ENCODE measurements at regions not wholly inside any gene's neighbourhood (a gene's known extent, or its start where the extent isn't known, plus 50 kb on each side); places are given as distances from the start of the nearest gene placed in this dataset.

- Histone ChIP-seq H3K27me3 (ENCODE audit: low read length) (no peaks in the 10 kb centered on the region), H3K4me1 (ENCODE audit: low read length) (peaks cover 10% of the 10 kb centered on the region), H3K4me3 (ENCODE audit: low read length) (no peak overlapping the region), H2AFZ (ENCODE audit: low read length) (no peak overlapping the region), H3K9me2 (replicated peaks; ENCODE audit: insufficient read depth, low read length) (no peaks in the 10 kb centered on the region), H3K79me2 (ENCODE audit: low read length) (no peaks in the 10 kb centered on the region), H3K36me3 (ENCODE audit: insufficient read depth, low read length) (no peaks in the 10 kb centered on the region), H3K27ac (ENCODE audit: low read length) (no peak overlapping the region), H3K4me2 (ENCODE audit: low read depth, low read length, poor library complexity, severe bottlenecking) (no peak overlapping the region), H4K20me1 (ENCODE audit: insufficient read depth, low read depth, low read length) (no peaks in the 10 kb centered on the region), H3K9me3 (ENCODE audit: low read length) (no peaks in the 10 kb centered on the region), H3K9ac (ENCODE audit: low read length) (no peak overlapping the region)
- no peak for DNase-seq
Observed at GRCh38 chr13:85533911-85534310, 265.3 kb downstream of the SLITRK6 start.

GRCh38 chr13:85529218-85529594 is 270.0 kb downstream of the SLITRK6 start:
- no peak for DNase-seq
- H3K9ac ChIP-seq (ENCODE audit: low read length), result peak overlapping the region; percentile 13; the same call in 1 of the 2 replicates
- peak overlapping the region; percentile 21; the same call in 1 of the 2 replicates for H3K27ac ChIP-seq (ENCODE audit: low read length)
- no peak overlapping the region for H3K4me3 ChIP-seq (ENCODE audit: low read length)
- H3K9me3 ChIP-seq (ENCODE audit: low read length), result no peaks in the 10 kb centered on the region
- peak overlapping the region; percentile 73 for H2AFZ ChIP-seq (ENCODE audit: low read length)
- H3K27me3 ChIP-seq (ENCODE audit: low read length), result no peaks in the 10 kb centered on the region
- H3K36me3 ChIP-seq (ENCODE audit: insufficient read depth, low read length), result no peaks in the 10 kb centered on the region
- peak overlapping the region; percentile 50 for H3K4me2 ChIP-seq (ENCODE audit: low read depth, low read length, poor library complexity, severe bottlenecking)
- peaks cover 15% of the 10 kb centered on the region for H3K4me1 ChIP-seq (ENCODE audit: low read length)
- H3K9me2 ChIP-seq (replicated peaks; ENCODE audit: insufficient read depth, low read length), result no peaks in the 10 kb centered on the region
- no peaks in the 10 kb centered on the region for H4K20me1 ChIP-seq (ENCODE audit: insufficient read depth, low read depth, low read length)
- H3K79me2 ChIP-seq (ENCODE audit: low read length), result no peaks in the 10 kb centered on the region

GRCh38 chr13:85528491-85529217 is 270.6 kb downstream of the SLITRK6 start:
- Histone ChIP-seq H3K9ac (ENCODE audit: low read length) (peak overlapping the region; percentile 13; the same call in 1 of the 2 replicates), H3K9me3 (ENCODE audit: low read length) (no peaks in the 10 kb centered on the region), H3K27ac (ENCODE audit: low read length) (peak overlapping the region; percentile 21; the same call in 1 of the 2 replicates), H3K9me2 (replicated peaks; ENCODE audit: insufficient read depth, low read length) (no peaks in the 10 kb centered on the region), H2AFZ (ENCODE audit: low read length) (peak overlapping the region; percentile 73), H3K4me2 (ENCODE audit: low read depth, low read length, poor library complexity, severe bottlenecking) (peak overlapping the region; percentile 50), H3K79me2 (ENCODE audit: low read length) (no peaks in the 10 kb centered on the region), H4K20me1 (ENCODE audit: insufficient read depth, low read depth, low read length) (no peaks in the 10 kb centered on the region), H3K4me1 (ENCODE audit: low read length) (peaks cover 15% of the 10 kb centered on the region), H3K27me3 (ENCODE audit: low read length) (no peaks in the 10 kb centered on the region), H3K36me3 (ENCODE audit: insufficient read depth, low read length) (no peaks in the 10 kb centered on the region), H3K4me3 (ENCODE audit: low read length) (no peak overlapping the region)
- no peak for DNase-seq

GRCh38 chr13:85527316-85527715 is 271.9 kb downstream of the SLITRK6 start:
- Histone ChIP-seq H3K9me3 (ENCODE audit: low read length) (no peaks in the 10 kb centered on the region), H3K9me2 (replicated peaks; ENCODE audit: insufficient read depth, low read length) (no peaks in the 10 kb centered on the region), H3K4me3 (ENCODE audit: low read length) (no peak overlapping the region), H3K4me1 (ENCODE audit: low read length) (peaks cover 15% of the 10 kb centered on the region), H3K36me3 (ENCODE audit: insufficient read depth, low read length) (no peaks in the 10 kb centered on the region), H4K20me1 (ENCODE audit: insufficient read depth, low read depth, low read length) (no peaks in the 10 kb centered on the region), H2AFZ (ENCODE audit: low read length) (peak overlapping the region; percentile 6; the same call in 1 of the 2 replicates), H3K27ac (ENCODE audit: low read length) (no peak overlapping the region), H3K79me2 (ENCODE audit: low read length) (no peaks in the 10 kb centered on the region), H3K27me3 (ENCODE audit: low read length) (no peaks in the 10 kb centered on the region), H3K4me2 (ENCODE audit: low read depth, low read length, poor library complexity, severe bottlenecking) (no peak overlapping the region), H3K9ac (ENCODE audit: low read length) (no peak overlapping the region)
- no peak for DNase-seq

GRCh38 chr13:85525411-85525810 is 273.8 kb downstream of the SLITRK6 start:
- no peak overlapping the region for H3K4me3 ChIP-seq (ENCODE audit: low read length)
- no peaks in the 10 kb centered on the region for H3K79me2 ChIP-seq (ENCODE audit: low read length)
- H4K20me1 ChIP-seq (ENCODE audit: insufficient read depth, low read depth, low read length), result no peaks in the 10 kb centered on the region
- no peak overlapping the region for H3K27ac ChIP-seq (ENCODE audit: low read length)
- peaks cover 15% of the 10 kb centered on the region for H3K4me1 ChIP-seq (ENCODE audit: low read length)
- no peaks in the 10 kb centered on the region for H3K9me3 ChIP-seq (ENCODE audit: low read length)
- no peak for DNase-seq
- H3K4me2 ChIP-seq (ENCODE audit: low read depth, low read length, poor library complexity, severe bottlenecking), result peak overlapping the region; percentile 8
- H3K9ac ChIP-seq (ENCODE audit: low read length), result no peak overlapping the region
- H3K36me3 ChIP-seq (ENCODE audit: insufficient read depth, low read length), result no peaks in the 10 kb centered on the region
- H2AFZ ChIP-seq (ENCODE audit: low read length), result peak overlapping the region; percentile 82
- no peaks in the 10 kb centered on the region for H3K9me2 ChIP-seq (replicated peaks; ENCODE audit: insufficient read depth, low read length)
- no peaks in the 10 kb centered on the region for H3K27me3 ChIP-seq (ENCODE audit: low read length)

GRCh38 chr13:85521657-85522056 is 277.6 kb downstream of the SLITRK6 start:
- H3K9me2 ChIP-seq (replicated peaks; ENCODE audit: insufficient read depth, low read length), result no peaks in the 10 kb centered on the region
- no peaks in the 10 kb centered on the region for H3K27me3 ChIP-seq (ENCODE audit: low read length)
- DNase-seq, result no peak
- H2AFZ ChIP-seq (ENCODE audit: low read length), result peak overlapping the region; percentile 41
- no peaks in the 10 kb centered on the region for H4K20me1 ChIP-seq (ENCODE audit: insufficient read depth, low read depth, low read length)
- H3K9ac ChIP-seq (ENCODE audit: low read length), result no peak overlapping the region
- H3K36me3 ChIP-seq (ENCODE audit: insufficient read depth, low read length), result no peaks in the 10 kb centered on the region
- H3K4me1 ChIP-seq (ENCODE audit: low read length), result no peaks in the 10 kb centered on the region; the same call in 1 of the 2 replicates
- no peaks in the 10 kb centered on the region for H3K79me2 ChIP-seq (ENCODE audit: low read length)
- no peak overlapping the region for H3K4me2 ChIP-seq (ENCODE audit: low read depth, low read length, poor library complexity, severe bottlenecking)
- no peak overlapping the region for H3K4me3 ChIP-seq (ENCODE audit: low read length)
- H3K27ac ChIP-seq (ENCODE audit: low read length), result no peak overlapping the region
- H3K9me3 ChIP-seq (ENCODE audit: low read length), result no peaks in the 10 kb centered on the region

- DNase-seq, result no peak
- Histone ChIP-seq H3K36me3 (ENCODE audit: insufficient read depth, low read length) (no peaks in the 10 kb centered on the region), H3K9me3 (ENCODE audit: low read length) (peaks cover 7% of the 10 kb centered on the region), H4K20me1 (ENCODE audit: insufficient read depth, low read depth, low read length) (no peaks in the 10 kb centered on the region), H3K9ac (ENCODE audit: low read length) (no peak overlapping the region), H3K27ac (ENCODE audit: low read length) (no peak overlapping the region), H3K27me3 (ENCODE audit: low read length) (no peaks in the 10 kb centered on the region), H3K4me1 (ENCODE audit: low read length) (no peaks in the 10 kb centered on the region; the same call in 1 of the 2 replicates), H3K9me2 (replicated peaks; ENCODE audit: insufficient read depth, low read length) (no peaks in the 10 kb centered on the region), H3K79me2 (ENCODE audit: low read length) (no peaks in the 10 kb centered on the region), H3K4me2 (ENCODE audit: low read depth, low read length, poor library complexity, severe bottlenecking) (no peak overlapping the region), H3K4me3 (ENCODE audit: low read length) (no peak overlapping the region), H2AFZ (ENCODE audit: low read length) (0 out of 2 replicates have a peak overlapping the region, but pooled peaks have one; percentile 60)
Observed at GRCh38 chr13:85520445-85520844, 278.8 kb downstream of the SLITRK6 start.

- Histone ChIP-seq H4K20me1 (ENCODE audit: insufficient read depth, low read depth, low read length) (no peaks in the 10 kb centered on the region), H3K27ac (ENCODE audit: low read length) (no peak overlapping the region), H3K4me2 (ENCODE audit: low read depth, low read length, poor library complexity, severe bottlenecking) (no peak overlapping the region), H3K4me1 (ENCODE audit: low read length) (no peaks in the 10 kb centered on the region), H3K27me3 (ENCODE audit: low read length) (no peaks in the 10 kb centered on the region), H3K9me2 (replicated peaks; ENCODE audit: insufficient read depth, low read length) (no peaks in the 10 kb centered on the region), H3K36me3 (ENCODE audit: insufficient read depth, low read length) (no peaks in the 10 kb centered on the region), H3K79me2 (ENCODE audit: low read length) (no peaks in the 10 kb centered on the region), H3K9ac (ENCODE audit: low read length) (no peak overlapping the region), H3K4me3 (ENCODE audit: low read length) (no peak overlapping the region), H3K9me3 (ENCODE audit: low read length) (peaks cover 7% of the 10 kb centered on the region), H2AFZ (ENCODE audit: low read length) (no peak overlapping the region)
- no peak for DNase-seq
Observed at GRCh38 chr13:85519363-85519762, 279.9 kb downstream of the SLITRK6 start.
